ENCODE measurements at regions not wholly inside any gene's neighbourhood (a gene's known extent, or its start where the extent isn't known, plus 50 kb on each side); places are given as distances from the start of the nearest gene placed in this dataset.

DNA sequence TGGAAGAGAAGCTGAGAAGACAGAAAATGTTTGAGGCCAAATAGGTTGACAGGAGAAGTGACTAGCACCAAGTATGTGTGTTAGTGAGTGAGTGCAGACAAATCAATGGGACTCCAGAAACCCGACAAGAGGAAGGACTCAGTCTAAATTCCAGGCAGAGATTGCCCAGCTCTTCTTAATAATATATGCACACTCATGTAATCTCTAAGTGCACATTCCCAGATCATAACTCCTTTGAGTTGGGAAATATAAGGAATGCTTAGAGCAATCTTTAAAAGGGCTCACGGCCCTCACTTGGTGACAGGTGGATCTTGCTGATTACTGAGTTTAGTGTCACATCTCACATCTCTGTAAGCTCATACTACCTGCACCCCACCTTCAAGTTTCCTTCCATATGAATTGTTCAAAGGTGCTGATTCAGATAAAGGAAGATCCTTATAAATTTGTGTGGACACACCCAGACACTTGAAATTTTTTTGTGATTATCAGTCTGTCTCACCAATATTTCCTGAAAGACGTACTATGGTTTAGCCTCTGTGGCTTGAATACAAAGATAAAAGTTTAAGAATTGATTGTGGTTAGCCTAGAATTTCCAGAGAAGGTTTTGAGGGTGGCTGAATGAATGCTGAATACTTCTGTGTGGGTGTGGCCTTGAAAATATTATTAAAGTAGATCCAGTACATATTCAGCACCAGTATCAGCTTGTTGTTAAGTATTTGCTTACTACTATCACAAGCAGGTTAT lies 205.1 kb upstream of the UGT8 start:
- Histone ChIP-seq H4K8ac (ENCODE audit: extremely low read depth, insufficient read depth, low read length) (no peak overlapping the region), H2BK120ac (replicated peaks; ENCODE audit: low read depth, low read length) (no peak overlapping the region), H3K23me2 (ENCODE audit: low read depth, low read length) (no peaks in the 10 kb centered on the region), H3K79me2 (ENCODE audit: control insufficient read depth in 1 of 2, insufficient read depth in 2 of 2, low read length in 2 of 2) (no peaks in the 10 kb centered on the region), H3K14ac (ENCODE audit: insufficient read length) (no peak overlapping the region), H3K27me3 (replicated peaks in 1 of 4; ENCODE audit: control insufficient read depth in 3 of 4, extremely low read depth in 1 of 4, insufficient read depth in 3 of 4, low read length in 3 of 4) (peaks cover 0 to 1% (median 0%) of the 10 kb centered on the region in 4 experiments; a peak in 1 of 7 replicates), H4K20me1 (replicated peaks in 1 of 2; ENCODE audit: control insufficient read depth in 1 of 2, insufficient read depth in 2 of 2, low read length in 2 of 2) (no peaks in the 10 kb centered on the region), H2BK20ac (ENCODE audit: low read length) (no peak overlapping the region), H2BK5ac (ENCODE audit: low read depth, low read length) (no peak overlapping the region), H3K4me1 (replicated peaks in 1 of 4; ENCODE audit: control insufficient read depth in 3 of 4, insufficient read depth in 4 of 4, low read length in 3 of 4) (peaks cover 0 to 2% (median 0%) of the 10 kb centered on the region in 4 experiments; a peak in 1 of 7 replicates), H3K4me3 (ENCODE audit: extremely low read depth in 1 of 4, insufficient read depth in 2 of 4, low read depth in 3 of 4, low read length in 4 of 4) (no peak overlapping the region), H4K5ac (ENCODE audit: insufficient read length, low read depth, low read length) (no peak overlapping the region), H2AK5ac (ENCODE audit: low read depth, low read length) (no peak overlapping the region), H2AFZ (ENCODE audit: low read length) (no peak overlapping the region), H2BK15ac (ENCODE audit: low read length) (no peak overlapping the region), H3K9ac (replicated peaks in 1 of 4; ENCODE audit: extremely low read depth in 1 of 4, low read depth in 3 of 4, low read length in 3 of 4) (no peak overlapping the region), H3K36me3 (ENCODE audit: control insufficient read depth in 2 of 4, insufficient read depth in 4 of 4, low read length in 3 of 4) (no peaks in the 10 kb centered on the region), H3K79me1 (ENCODE audit: low read depth, low read length) (no peaks in the 10 kb centered on the region), H3K4ac (replicated peaks; ENCODE audit: insufficient read length, low read depth, low read length) (no peak overlapping the region), H4K91ac (replicated peaks; ENCODE audit: insufficient read length, low read length) (no peak overlapping the region), H3K9me3 (ENCODE audit: insufficient read depth in 2 of 2, low read depth in 1 of 2, low read length in 1 of 2) (no peaks in the 10 kb centered on the region; a peak in 2 of 4 replicates), H3K18ac (ENCODE audit: extremely low read depth, low read length) (no peak overlapping the region), H3K4me2 (ENCODE audit: insufficient read depth in 1 of 2, low read depth in 2 of 2, low read length in 2 of 2) (no peak overlapping the region), H3K23ac (ENCODE audit: insufficient read length) (no peak overlapping the region), H2BK12ac (ENCODE audit: low read depth, low read length) (no peak overlapping the region), H3K27ac (ENCODE audit: low read depth, low read length) (no peak overlapping the region), H3K56ac (replicated peaks; ENCODE audit: insufficient read length, low read depth, low read length) (no peak overlapping the region)
- 91% methylated on average over 3 of the region's 3 CpGs; no CpG with 5 or more reads in 1 of the 2 experiments for WGBS, 2 experiments (ENCODE audit: extremely low coverage in 1 of 2, insufficient coverage in 1 of 2, insufficient read length in 1 of 2, insufficient replicate concordance in 2 of 2, low coverage in 1 of 2, low lambda C conversion rate in 2 of 2, missing lambda C conversion rate in 1 of 2)
- DNase-seq (ENCODE audit: low read depth in 1 of 2, low spot score in 2 of 2) (no peak), FAIRE-seq (no peak)
- ChIA-PET CTCF (ENCODE audit: partially characterized antibody) (interaction anchor here (0.9 to 1.8 kb wide), 2 partner anchors 10 to 266 kb away, joined by 3 to 6 read pairs; no protein-coding TSS in a partner anchor), POLR2A (ENCODE audit: partially characterized antibody) (no interaction called here)
- no peak for TF ChIP-seq CREB1 (IDR thresholded peaks at IDR 0.05)
- no peak for TF ChIP-seq CHD2 (IDR thresholded peaks at IDR 0.05; ENCODE audit: low read length)
- no peak for TF ChIP-seq YY1 (IDR thresholded peaks at IDR 0.05; ENCODE audit: low read depth, low read length)
- no peak for TF ChIP-seq BRCA1 (IDR thresholded peaks at IDR 0.05; ENCODE audit: low read depth, low read length)
- TF ChIP-seq PHF8 (conservative IDR thresholded peaks at IDR 0.05; ENCODE audit: low read depth, low read length) = no peak
- no peak for TF ChIP-seq EZH2 (IDR thresholded peaks at IDR 0.05; ENCODE audit: low read depth, low read length, severe bottlenecking)
- TF ChIP-seq USF2 (IDR thresholded peaks at IDR 0.05; ENCODE audit: low read length) = no peak
- TF ChIP-seq NRF1 (IDR thresholded peaks at IDR 0.05; ENCODE audit: low read depth, low read length) = no peak
- TF ChIP-seq SP2 (IDR thresholded peaks at IDR 0.05; ENCODE audit: low read length) = no peak
- no peak for TF ChIP-seq SP4 (IDR thresholded peaks at IDR 0.05; ENCODE audit: low read length)
- no peak for TF ChIP-seq E2F6 (IDR thresholded peaks at IDR 0.05)
- TF ChIP-seq JUN (IDR thresholded peaks at IDR 0.05; ENCODE audit: low read depth, low read length) = no peak

Measured in H1 (cell line).